Right renal pelvis (tissue), 4 donors: ENCODE measurements at regions not wholly inside any gene's neighbourhood (a gene's known extent, or its start where the extent isn't known, plus 50 kb on each side); places are given as distances from the start of the nearest gene placed in this dataset.
"Not testable (repeated sequence)": the region's sequence is repeated elsewhere in the genome, so short reads cannot be mapped to it uniquely, and the experiment has no call there.

Source experiments
- DNase-seq, 4 donors: peaks; one replicate each; pipeline ENCODE4 v3.0.0-alpha.2; 2013; ENCODE audit warnings: low read depth in 4 of 4, low spot score in 3 of 4, missing footprints in 1 of 4

GRCh38 chr12:97616946-97617345 lies 154.3 kb downstream of the RMST start:
- no peak for DNase-seq

GRCh38 chr12:97628962-97629361 lies 166.4 kb downstream of the RMST start:
- DNase-seq = no peak

GRCh38 chr12:97629382-97629781 lies 166.8 kb downstream of the RMST start:
- DNase-seq = no peak

GRCh38 chr12:97630356-97630755 lies 167.8 kb downstream of the RMST start:
- DNase-seq = no peak

GRCh38 chr12:97630875-97631274 lies 168.3 kb downstream of the RMST start:
- DNase-seq = no peak

- no peak for DNase-seq
Measured at GRCh38 chr12:97637770-97638169, 175.2 kb downstream of the RMST start.

- no peak for DNase-seq
Measured at GRCh38 chr12:97638739-97639138, 176.1 kb downstream of the RMST start.

GRCh38 chr12:97639702-97640101 lies 177.1 kb downstream of the RMST start:
- no peak for DNase-seq

- DNase-seq = no peak
Measured at GRCh38 chr12:97640826-97641225, 178.2 kb downstream of the RMST start.

- DNase-seq = no peak
Measured at GRCh38 chr12:97642911-97643310, 180.3 kb downstream of the RMST start.

- DNase-seq = peak in 2 of 4 donors; percentile 40 to 41
Measured at GRCh38 chr12:97643924-97644323, 181.3 kb downstream of the RMST start.

GRCh38 chr12:97645726-97646125 lies 183.1 kb downstream of the RMST start:
- DNase-seq = no peak

- DNase-seq = no peak
Measured at GRCh38 chr12:97647142-97647541, 184.5 kb downstream of the RMST start.

GRCh38 chr12:97650242-97650641 lies 187.6 kb downstream of the RMST start:
- DNase-seq = no peak

- DNase-seq = not testable (repeated sequence)
Measured at GRCh38 chr12:97656548-97656947, 193.9 kb downstream of the RMST start.

- no peak for DNase-seq
Measured at GRCh38 chr12:97659117-97659880, 196.7 kb downstream of the RMST start.

- no peak for DNase-seq
Measured at GRCh38 chr12:97666263-97666662, 203.7 kb downstream of the RMST start.

GRCh38 chr12:97672870-97673269 lies 210.3 kb downstream of the RMST start:
- DNase-seq = no peak

GRCh38 chr12:97680751-97681150 lies 218.1 kb downstream of the RMST start:
- DNase-seq = no peak

- no peak for DNase-seq
Measured at GRCh38 chr12:97681612-97682504, 219.3 kb downstream of the RMST start.

- DNase-seq = no peak
Measured at GRCh38 chr12:97685360-97685759, 222.8 kb downstream of the RMST start.

- no peak for DNase-seq
Measured at GRCh38 chr12:97701901-97702300, 239.3 kb downstream of the RMST start.
